Cardiac muscle cell (in vitro differentiated cells and primary cell): ENCODE measurements at regions not wholly inside any gene's neighbourhood (a gene's known extent, or its start where the extent isn't known, plus 50 kb on each side); places are given as distances from the start of the nearest gene placed in this dataset.

ENCODE experiments used
- DNase-seq, 2 donors: peaks; one replicate each; pipeline versions ENCODE4 v3.0.0 to v3.0.0-alpha.2; 2010 to 2017; ENCODE audit warnings: low read depth in 1 of 2, low spot score in 1 of 2
- H3K27ac ChIP-seq: fragments of 200-600 bp; sonication (generic); 2 replicates; pipeline ENCODE4 v1.5.1; 2016
- H3K27me3 ChIP-seq: fragments of 200-600 bp; sonication (generic); 2 replicates; pipeline ENCODE4 v1.6.0; 2016; ENCODE audit warnings: control low read depth
- H3K36me3 ChIP-seq: fragments of 200-600 bp; sonication (generic); 2 replicates; pipeline ENCODE4 v1.5.1; 2016; ENCODE audit warnings: control low read depth
- H3K4me1 ChIP-seq: fragments of 200-600 bp; sonication (generic); 2 replicates; pipeline ENCODE4 v1.8.1; 2017; ENCODE audit warnings: low read depth, mild to moderate bottlenecking, mixed run types
- H3K4me3 ChIP-seq: fragments of 200-600 bp; sonication (generic); 2 replicates; pipeline ENCODE4 v1.5.1; 2016; ENCODE audit warnings: mild to moderate bottlenecking
- H3K9me3 ChIP-seq: fragments of 200-600 bp; sonication (generic); 2 replicates; pipeline ENCODE4 v1.5.1; 2017; ENCODE audit warnings: low read depth, mild to moderate bottlenecking, control low read depth
- CTCF ChIP-seq: IDR thresholded peaks from 2 replicates; pipeline ENCODE4 v1.5.1; 2012; ENCODE audit warnings: low read depth, mild to moderate bottlenecking, low read length

GRCh38 chr13:57302604-57303003, 135.6 kb downstream of the PRR20E start:
- Histone ChIP-seq H3K27ac (no peak overlapping the region), H3K4me1 (no peaks in the 10 kb centered on the region), H3K36me3 (no peaks in the 10 kb centered on the region), H3K9me3 (no peaks in the 10 kb centered on the region), H3K4me3 (no peak overlapping the region), H3K27me3 (no peaks in the 10 kb centered on the region)
- DNase-seq: no peak
- TF ChIP-seq CTCF: no peak

GRCh38 chr13:57311009-57311586, 144.1 kb downstream of the PRR20E start:
- H3K27me3 ChIP-seq: peaks cover 5% of the 10 kb centered on the region
- H3K9me3 ChIP-seq: no peaks in the 10 kb centered on the region
- no peak overlapping the region for H3K4me3 ChIP-seq
- no peaks in the 10 kb centered on the region for H3K36me3 ChIP-seq
- no peak overlapping the region for H3K27ac ChIP-seq
- H3K4me1 ChIP-seq: no peaks in the 10 kb centered on the region
- no peak for TF ChIP-seq CTCF
- DNase-seq: no peak

GRCh38 chr13:57314897-57315520, 148.0 kb downstream of the PRR20E start:
- TF ChIP-seq CTCF: no peak
- Histone ChIP-seq H3K4me1 (no peaks in the 10 kb centered on the region), H3K36me3 (no peaks in the 10 kb centered on the region), H3K9me3 (no peaks in the 10 kb centered on the region), H3K27ac (no peak overlapping the region), H3K27me3 (peaks cover 5% of the 10 kb centered on the region), H3K4me3 (no peak overlapping the region)
- DNase-seq: no peak

GRCh38 chr13:57326532-57326931, 159.5 kb downstream of the PRR20E start:
- DNase-seq: no peak
- Histone ChIP-seq H3K36me3 (no peaks in the 10 kb centered on the region), H3K4me3 (no peak overlapping the region), H3K27me3 (no peaks in the 10 kb centered on the region), H3K27ac (no peak overlapping the region), H3K4me1 (no peaks in the 10 kb centered on the region), H3K9me3 (no peaks in the 10 kb centered on the region)
- no peak for TF ChIP-seq CTCF

- no peak overlapping the region for H3K4me3 ChIP-seq
- no peaks in the 10 kb centered on the region for H3K27me3 ChIP-seq
- H3K27ac ChIP-seq: no peak overlapping the region
- H3K4me1 ChIP-seq: no peaks in the 10 kb centered on the region
- no peak for DNase-seq
- H3K9me3 ChIP-seq: no peaks in the 10 kb centered on the region
- no peak for TF ChIP-seq CTCF
- no peaks in the 10 kb centered on the region for H3K36me3 ChIP-seq
Observed at GRCh38 chr13:57340878-57341277, 173.9 kb downstream of the PRR20E start.

GRCh38 chr13:57345526-57345925, 178.5 kb downstream of the PRR20E start:
- H3K4me1 ChIP-seq: no peaks in the 10 kb centered on the region
- H3K27ac ChIP-seq: no peak overlapping the region
- DNase-seq: no peak

More at GRCh38 chr13:57345526-57345925, 178.5 kb downstream of the PRR20E start:
- no peaks in the 10 kb centered on the region for H3K36me3 ChIP-seq
- no peak for TF ChIP-seq CTCF
- no peak overlapping the region for H3K4me3 ChIP-seq
- no peaks in the 10 kb centered on the region for H3K27me3 ChIP-seq
- H3K9me3 ChIP-seq: no peaks in the 10 kb centered on the region
